ENCODE measurements at regions not wholly inside any gene's neighbourhood (a gene's known extent, or its start where the extent isn't known, plus 50 kb on each side); places are given as distances from the start of the nearest gene placed in this dataset.

DNA sequence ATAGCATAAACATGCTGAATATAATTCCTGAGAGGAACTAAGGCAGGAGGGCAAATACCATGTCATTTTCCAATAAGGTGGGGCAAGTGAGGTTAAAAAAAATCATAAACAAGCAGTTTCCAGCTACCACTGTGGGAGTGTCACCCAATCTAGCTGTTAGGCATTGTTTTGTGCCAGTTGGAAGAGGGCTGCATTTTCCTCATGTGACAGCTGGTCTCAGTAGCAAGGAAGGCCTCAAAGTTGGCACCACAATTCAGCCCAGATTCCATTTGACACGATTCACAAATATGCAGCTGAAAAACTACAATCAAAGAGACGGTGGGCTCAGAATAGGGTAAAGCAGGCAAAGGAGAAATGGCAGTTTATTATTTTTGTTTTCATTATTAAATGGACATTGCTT is 636.1 kb downstream of the KIF4B start (continued):
- TF ChIP-seq, protein P1, sequence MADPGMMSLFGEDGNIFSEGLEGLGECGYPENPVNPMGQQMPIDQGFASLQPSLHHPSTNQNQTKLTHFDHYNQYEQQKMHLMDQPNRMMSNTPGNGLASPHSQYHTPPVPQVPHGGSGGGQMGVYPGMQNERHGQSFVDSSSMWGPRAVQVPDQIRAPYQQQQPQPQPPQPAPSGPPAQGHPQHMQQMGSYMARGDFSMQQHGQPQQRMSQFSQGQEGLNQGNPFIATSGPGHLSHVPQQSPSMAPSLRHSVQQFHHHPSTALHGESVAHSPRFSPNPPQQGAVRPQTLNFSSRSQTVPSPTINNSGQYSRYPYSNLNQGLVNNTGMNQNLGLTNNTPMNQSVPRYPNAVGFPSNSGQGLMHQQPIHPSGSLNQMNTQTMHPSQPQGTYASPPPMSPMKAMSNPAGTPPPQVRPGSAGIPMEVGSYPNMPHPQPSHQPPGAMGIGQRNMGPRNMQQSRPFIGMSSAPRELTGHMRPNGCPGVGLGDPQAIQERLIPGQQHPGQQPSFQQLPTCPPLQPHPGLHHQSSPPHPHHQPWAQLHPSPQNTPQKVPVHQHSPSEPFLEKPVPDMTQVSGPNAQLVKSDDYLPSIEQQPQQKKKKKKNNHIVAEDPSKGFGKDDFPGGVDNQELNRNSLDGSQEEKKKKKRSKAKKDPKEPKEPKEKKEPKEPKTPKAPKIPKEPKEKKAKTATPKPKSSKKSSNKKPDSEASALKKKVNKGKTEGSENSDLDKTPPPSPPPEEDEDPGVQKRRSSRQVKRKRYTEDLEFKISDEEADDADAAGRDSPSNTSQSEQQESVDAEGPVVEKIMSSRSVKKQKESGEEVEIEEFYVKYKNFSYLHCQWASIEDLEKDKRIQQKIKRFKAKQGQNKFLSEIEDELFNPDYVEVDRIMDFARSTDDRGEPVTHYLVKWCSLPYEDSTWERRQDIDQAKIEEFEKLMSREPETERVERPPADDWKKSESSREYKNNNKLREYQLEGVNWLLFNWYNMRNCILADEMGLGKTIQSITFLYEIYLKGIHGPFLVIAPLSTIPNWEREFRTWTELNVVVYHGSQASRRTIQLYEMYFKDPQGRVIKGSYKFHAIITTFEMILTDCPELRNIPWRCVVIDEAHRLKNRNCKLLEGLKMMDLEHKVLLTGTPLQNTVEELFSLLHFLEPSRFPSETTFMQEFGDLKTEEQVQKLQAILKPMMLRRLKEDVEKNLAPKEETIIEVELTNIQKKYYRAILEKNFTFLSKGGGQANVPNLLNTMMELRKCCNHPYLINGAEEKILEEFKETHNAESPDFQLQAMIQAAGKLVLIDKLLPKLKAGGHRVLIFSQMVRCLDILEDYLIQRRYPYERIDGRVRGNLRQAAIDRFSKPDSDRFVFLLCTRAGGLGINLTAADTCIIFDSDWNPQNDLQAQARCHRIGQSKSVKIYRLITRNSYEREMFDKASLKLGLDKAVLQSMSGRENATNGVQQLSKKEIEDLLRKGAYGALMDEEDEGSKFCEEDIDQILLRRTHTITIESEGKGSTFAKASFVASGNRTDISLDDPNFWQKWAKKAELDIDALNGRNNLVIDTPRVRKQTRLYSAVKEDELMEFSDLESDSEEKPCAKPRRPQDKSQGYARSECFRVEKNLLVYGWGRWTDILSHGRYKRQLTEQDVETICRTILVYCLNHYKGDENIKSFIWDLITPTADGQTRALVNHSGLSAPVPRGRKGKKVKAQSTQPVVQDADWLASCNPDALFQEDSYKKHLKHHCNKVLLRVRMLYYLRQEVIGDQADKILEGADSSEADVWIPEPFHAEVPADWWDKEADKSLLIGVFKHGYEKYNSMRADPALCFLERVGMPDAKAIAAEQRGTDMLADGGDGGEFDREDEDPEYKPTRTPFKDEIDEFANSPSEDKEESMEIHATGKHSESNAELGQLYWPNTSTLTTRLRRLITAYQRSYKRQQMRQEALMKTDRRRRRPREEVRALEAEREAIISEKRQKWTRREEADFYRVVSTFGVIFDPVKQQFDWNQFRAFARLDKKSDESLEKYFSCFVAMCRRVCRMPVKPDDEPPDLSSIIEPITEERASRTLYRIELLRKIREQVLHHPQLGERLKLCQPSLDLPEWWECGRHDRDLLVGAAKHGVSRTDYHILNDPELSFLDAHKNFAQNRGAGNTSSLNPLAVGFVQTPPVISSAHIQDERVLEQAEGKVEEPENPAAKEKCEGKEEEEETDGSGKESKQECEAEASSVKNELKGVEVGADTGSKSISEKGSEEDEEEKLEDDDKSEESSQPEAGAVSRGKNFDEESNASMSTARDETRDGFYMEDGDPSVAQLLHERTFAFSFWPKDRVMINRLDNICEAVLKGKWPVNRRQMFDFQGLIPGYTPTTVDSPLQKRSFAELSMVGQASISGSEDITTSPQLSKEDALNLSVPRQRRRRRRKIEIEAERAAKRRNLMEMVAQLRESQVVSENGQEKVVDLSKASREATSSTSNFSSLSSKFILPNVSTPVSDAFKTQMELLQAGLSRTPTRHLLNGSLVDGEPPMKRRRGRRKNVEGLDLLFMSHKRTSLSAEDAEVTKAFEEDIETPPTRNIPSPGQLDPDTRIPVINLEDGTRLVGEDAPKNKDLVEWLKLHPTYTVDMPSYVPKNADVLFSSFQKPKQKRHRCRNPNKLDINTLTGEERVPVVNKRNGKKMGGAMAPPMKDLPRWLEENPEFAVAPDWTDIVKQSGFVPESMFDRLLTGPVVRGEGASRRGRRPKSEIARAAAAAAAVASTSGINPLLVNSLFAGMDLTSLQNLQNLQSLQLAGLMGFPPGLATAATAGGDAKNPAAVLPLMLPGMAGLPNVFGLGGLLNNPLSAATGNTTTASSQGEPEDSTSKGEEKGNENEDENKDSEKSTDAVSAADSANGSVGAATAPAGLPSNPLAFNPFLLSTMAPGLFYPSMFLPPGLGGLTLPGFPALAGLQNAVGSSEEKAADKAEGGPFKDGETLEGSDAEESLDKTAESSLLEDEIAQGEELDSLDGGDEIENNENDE (IDR thresholded peaks at IDR 0.05; ENCODE audit: insufficient replicate concordance, low read length) = no peak
- TF ChIP-seq RNF2 (IDR thresholded peaks at IDR 0.05; ENCODE audit: borderline replicate concordance, low read depth, low read length, missing control alignments, poor library complexity, severe bottlenecking) = no peak

Measured in H1 (cell line).